SH-SY5Y (cell line): ENCODE measurements at regions not wholly inside any gene's neighbourhood (a gene's known extent, or its start where the extent isn't known, plus 50 kb on each side); places are given as distances from the start of the nearest gene placed in this dataset.
A peak's percentile ranks its signal among the peaks of the same experiment; 100 is the strongest.

ENCODE experiments used
- GATA2 ChIP-seq: IDR thresholded peaks from 2 replicates; pipeline ENCODE4 v1.6.1; 2011; ENCODE audit warnings: mild to moderate bottlenecking, low read depth, low read length
- GATA3 ChIP-seq: IDR thresholded peaks from 2 replicates; pipeline ENCODE4 v1.6.1; 2011; ENCODE audit warnings: low read depth, mild to moderate bottlenecking, low read length, moderate library complexity

GRCh38 chr4:63919636-63920365 is 489.4 kb downstream of the TECRL start:
- TF ChIP-seq GATA3 (no peak), GATA2 (no peak)

- no peak for TF ChIP-seq GATA3
- TF ChIP-seq GATA2: no peak
Observed at GRCh38 chr4:63906660-63907183, 502.5 kb downstream of the TECRL start.

- TF ChIP-seq GATA2: no peak
- TF ChIP-seq GATA3: no peak
Observed at GRCh38 chr4:63904201-63904600, 505.0 kb downstream of the TECRL start.

- TF ChIP-seq GATA3 (no peak), GATA2 (no peak)
Observed at GRCh38 chr4:63901304-63901703, 507.9 kb downstream of the TECRL start.

GRCh38 chr4:63898961-63899360 is 510.3 kb downstream of the TECRL start:
- TF ChIP-seq GATA2 (no peak), GATA3 (no peak)

GRCh38 chr4:63894161-63894560 is 515.1 kb downstream of the TECRL start:
- TF ChIP-seq GATA3 (no peak), GATA2 (no peak)

- TF ChIP-seq GATA2: no peak
- no peak for TF ChIP-seq GATA3
Observed at GRCh38 chr4:63869370-63869769, 539.9 kb downstream of the TECRL start.

- TF ChIP-seq GATA2: no peak
- no peak for TF ChIP-seq GATA3
Observed at GRCh38 chr4:63851496-63851895, 557.8 kb downstream of the TECRL start.

GRCh38 chr4:63841266-63841665 is 568.0 kb downstream of the TECRL start:
- TF ChIP-seq GATA2: no peak
- no peak for TF ChIP-seq GATA3

- TF ChIP-seq GATA3 (no peak), GATA2 (no peak)
Observed at GRCh38 chr4:63831590-63832155, 577.6 kb downstream of the TECRL start.

GRCh38 chr4:63817196-63817865 is 591.9 kb downstream of the TECRL start:
- TF ChIP-seq GATA2 (no peak), GATA3 (no peak)

GRCh38 chr4:63814171-63814964 is 594.9 kb downstream of the TECRL start:
- TF ChIP-seq GATA2: no peak
- no peak for TF ChIP-seq GATA3

- TF ChIP-seq GATA3 (no peak), GATA2 (no peak)
Observed at GRCh38 chr4:63799166-63799565, 610.1 kb downstream of the TECRL start.

GRCh38 chr4:63795301-63795700 is 613.9 kb downstream of the TECRL start:
- TF ChIP-seq GATA2 (peak; percentile 34; the same call in 1 of the 2 replicates), GATA3 (no peak)
